ENCODE measurements at regions not wholly inside any gene's neighbourhood (a gene's known extent, or its start where the extent isn't known, plus 50 kb on each side); places are given as distances from the start of the nearest gene placed in this dataset.

- TF ChIP-seq POLR2A (IDR thresholded peaks at IDR 0.05): no peak
- TF ChIP-seq CTCF (IDR thresholded peaks at IDR 0.05): no peak
Observed at GRCh38 chr1:22285549-22286396, 142.9 kb upstream of the WNT4 start.
